NCI-H345 (cell line): ENCODE measurements at regions not wholly inside any gene's neighbourhood (a gene's known extent, or its start where the extent isn't known, plus 50 kb on each side); places are given as distances from the start of the nearest gene placed in this dataset.
A peak's percentile ranks its signal among the peaks of the same experiment; 100 is the strongest.

Source experiments
- DNase-seq: peaks from one replicate; lab custom pipeline; 2025; lab: John Stamatoyannopoulos, UW

GRCh38 chr6:23589811-23590210, 536.2 kb upstream of the NRSN1 start:
- DNase-seq = no peak

GRCh38 chr6:23590498-23591126, 535.4 kb upstream of the NRSN1 start:
- no peak for DNase-seq

- no peak for DNase-seq
Measured at GRCh38 chr6:23591761-23592160, 534.3 kb upstream of the NRSN1 start.

GRCh38 chr6:23600118-23600517, 525.9 kb upstream of the NRSN1 start:
- DNase-seq = no peak

GRCh38 chr6:23601811-23602345, 524.1 kb upstream of the NRSN1 start:
- no peak for DNase-seq

- DNase-seq = no peak
Measured at GRCh38 chr6:23608931-23609435, 517.0 kb upstream of the NRSN1 start.

- DNase-seq = no peak
Measured at GRCh38 chr6:23611776-23612381, 514.1 kb upstream of the NRSN1 start.

- DNase-seq = no peak
Measured at GRCh38 chr6:23618366-23618765, 507.6 kb upstream of the NRSN1 start.

- DNase-seq = no peak
Measured at GRCh38 chr6:23620911-23621401, 505.1 kb upstream of the NRSN1 start.

- no peak for DNase-seq
Measured at GRCh38 chr6:23630726-23631635, 495.0 kb upstream of the NRSN1 start.

- DNase-seq = peak; percentile 98
Measured at GRCh38 chr6:23633996-23634395, 492.0 kb upstream of the NRSN1 start.

- no peak for DNase-seq
Measured at GRCh38 chr6:23635150-23635549, 490.9 kb upstream of the NRSN1 start.

GRCh38 chr6:23637296-23637695, 488.7 kb upstream of the NRSN1 start:
- DNase-seq = no peak

GRCh38 chr6:23642849-23643248, 483.2 kb upstream of the NRSN1 start:
- DNase-seq = no peak

- peak; percentile 28 for DNase-seq
Measured at GRCh38 chr6:23647045-23647444, 479.0 kb upstream of the NRSN1 start.

- no peak for DNase-seq
Measured at GRCh38 chr6:23650676-23651075, 475.3 kb upstream of the NRSN1 start.

GRCh38 chr6:23654745-23655144, 471.3 kb upstream of the NRSN1 start:
- DNase-seq = no peak

- DNase-seq = peak; percentile 9
Measured at GRCh38 chr6:23655525-23655924, 470.5 kb upstream of the NRSN1 start.

- peak; percentile 72 for DNase-seq
Measured at GRCh38 chr6:23656255-23657194, 469.5 kb upstream of the NRSN1 start.

- DNase-seq = peak; percentile 61
Measured at GRCh38 chr6:23659125-23659524, 466.9 kb upstream of the NRSN1 start.

GRCh38 chr6:23661549-23661948, 464.5 kb upstream of the NRSN1 start:
- DNase-seq = no peak
